GM12891 (cell line): ENCODE measurements at regions not wholly inside any gene's neighbourhood (a gene's known extent, or its start where the extent isn't known, plus 50 kb on each side); places are given as distances from the start of the nearest gene placed in this dataset.

Experiments
- POLR2A ChIP-seq: IDR thresholded peaks from 2 replicates; pipeline ENCODE4 v1.6.1; 2011; ENCODE audit warnings: low read depth, low read length, control low read depth
- POLR2AphosphoS5 ChIP-seq: IDR thresholded peaks from 2 replicates; pipeline ENCODE4 v1.6.1; 2011; ENCODE audit warnings: low read depth, low read length, control low read depth
- SPI1 ChIP-seq: IDR thresholded peaks from 2 replicates; pipeline ENCODE4 v1.6.1; 2011; ENCODE audit warnings: low read depth, low read length, control low read depth
- TAF1 ChIP-seq: IDR thresholded peaks from 2 replicates; pipeline ENCODE4 v1.6.1; 2011; ENCODE audit warnings: low read depth, low read length, control low read depth

DNA sequence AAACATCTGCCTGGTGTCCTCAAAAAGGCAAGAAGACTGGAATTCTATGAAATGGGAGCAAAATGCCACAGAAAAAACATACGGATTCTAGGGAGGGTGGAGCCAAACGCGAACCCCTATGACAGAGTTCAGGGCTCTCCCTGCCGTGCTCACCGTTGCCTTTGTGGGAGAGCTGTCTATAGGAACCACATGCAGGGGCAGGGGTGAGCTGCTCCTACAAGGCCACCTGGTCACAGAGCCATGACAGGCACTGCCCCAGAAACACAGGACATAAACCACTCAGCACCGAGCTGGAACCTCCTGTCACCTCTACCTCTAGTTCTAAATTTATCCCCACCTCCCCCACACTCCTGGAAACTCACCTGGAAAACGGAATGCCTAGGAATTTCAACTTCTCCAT, 155.1 kb upstream of the ZNF32 start:
- no peak for TF ChIP-seq POLR2A
- no peak for TF ChIP-seq TAF1
- no peak for TF ChIP-seq POLR2AphosphoS5
- no peak for TF ChIP-seq SPI1
